Adipocyte (in vitro differentiated cells): ENCODE measurements at regions not wholly inside any gene's neighbourhood (a gene's known extent, or its start where the extent isn't known, plus 50 kb on each side); places are given as distances from the start of the nearest gene placed in this dataset.

Experiments used
- DNase-seq: peaks from one replicate; pipeline ENCODE4 v3.0.0-alpha.2; 2015; ENCODE audit warnings: low read depth
- H3K27me3 ChIP-seq: replicated peaks from 2 replicates; pipeline ENCODE4 v1.7.0; 2013; ENCODE audit warnings: mild to moderate bottlenecking, low read length, moderate library complexity; ENCODE audit not compliant: control insufficient read depth, insufficient read depth
- H3K36me3 ChIP-seq: 2 replicates; pipeline ENCODE4 v1.7.0; 2013; ENCODE audit warnings: low read length, mild to moderate bottlenecking, moderate library complexity; ENCODE audit not compliant: control insufficient read depth, insufficient read depth, severe bottlenecking
- H3K4me1 ChIP-seq: 2 replicates; pipeline ENCODE4 v1.7.0; 2013; ENCODE audit warnings: mild to moderate bottlenecking, low read length, moderate library complexity; ENCODE audit not compliant: control insufficient read depth, insufficient read depth
- H3K4me3 ChIP-seq: 2 replicates; pipeline ENCODE4 v1.7.0; 2013; ENCODE audit warnings: mild to moderate bottlenecking, low read length, moderate library complexity
- H3K9ac ChIP-seq: 2 replicates; pipeline ENCODE4 v1.7.0; 2013; ENCODE audit warnings: mild to moderate bottlenecking, low read length, moderate library complexity
- H3K9me3 ChIP-seq: 2 replicates; pipeline ENCODE4 v1.7.0; 2013; ENCODE audit warnings: mild to moderate bottlenecking, low read length, moderate library complexity; ENCODE audit not compliant: control insufficient read depth

GRCh38 chr2:144586476-144586875 lies 66.6 kb upstream of the ZEB2 start:
- no peak for DNase-seq
- H3K27me3 ChIP-seq = no peaks in the 10 kb centered on the region
- no peak overlapping the region for H3K9ac ChIP-seq
- peaks cover 21% of the 10 kb centered on the region for H3K4me1 ChIP-seq
- no peaks in the 10 kb centered on the region for H3K9me3 ChIP-seq
- no peaks in the 10 kb centered on the region for H3K36me3 ChIP-seq
- no peak overlapping the region for H3K4me3 ChIP-seq

- H3K4me3 ChIP-seq = no peak overlapping the region
- H3K9me3 ChIP-seq = no peaks in the 10 kb centered on the region
- H3K9ac ChIP-seq = no peak overlapping the region
- H3K4me1 ChIP-seq = peaks cover 21% of the 10 kb centered on the region
- peak; percentile 82 for DNase-seq
- no peaks in the 10 kb centered on the region for H3K36me3 ChIP-seq
- H3K27me3 ChIP-seq = no peaks in the 10 kb centered on the region
These were observed 64.0 kb upstream of the ZEB2 start for GRCh38 chr2:144583741-144584453.

GRCh38 chr2:144583381-144583729 lies 63.4 kb upstream of the ZEB2 start:
- DNase-seq = no peak
- Histone ChIP-seq H3K9ac (no peak overlapping the region), H3K27me3 (no peaks in the 10 kb centered on the region), H3K4me3 (no peak overlapping the region), H3K36me3 (no peaks in the 10 kb centered on the region), H3K4me1 (peaks cover 21% of the 10 kb centered on the region), H3K9me3 (no peaks in the 10 kb centered on the region)

GRCh38 chr2:144582651-144583380 lies 62.9 kb upstream of the ZEB2 start:
- Histone ChIP-seq H3K36me3 (no peaks in the 10 kb centered on the region), H3K4me3 (no peak overlapping the region), H3K9me3 (no peaks in the 10 kb centered on the region), H3K9ac (no peak overlapping the region), H3K27me3 (no peaks in the 10 kb centered on the region), H3K4me1 (peaks cover 21% of the 10 kb centered on the region)
- DNase-seq = no peak

GRCh38 chr2:144580521-144581161 lies 60.7 kb upstream of the ZEB2 start:
- Histone ChIP-seq H3K9me3 (no peaks in the 10 kb centered on the region), H3K36me3 (no peaks in the 10 kb centered on the region), H3K27me3 (no peaks in the 10 kb centered on the region), H3K4me3 (no peak overlapping the region), H3K4me1 (peaks cover 21% of the 10 kb centered on the region), H3K9ac (no peak overlapping the region)
- no peak for DNase-seq

- Histone ChIP-seq H3K4me3 (no peak overlapping the region), H3K27me3 (no peaks in the 10 kb centered on the region), H3K4me1 (peaks cover 17% of the 10 kb centered on the region), H3K9me3 (no peaks in the 10 kb centered on the region), H3K36me3 (no peaks in the 10 kb centered on the region), H3K9ac (no peak overlapping the region)
- no peak for DNase-seq
These were observed 59.6 kb upstream of the ZEB2 start for GRCh38 chr2:144579556-144579955.

- no peaks in the 10 kb centered on the region for H3K9me3 ChIP-seq
- H3K36me3 ChIP-seq = no peaks in the 10 kb centered on the region
- no peak for DNase-seq
- no peak overlapping the region for H3K4me3 ChIP-seq
- H3K9ac ChIP-seq = no peak overlapping the region
- peaks cover 7% of the 10 kb centered on the region for H3K4me1 ChIP-seq
- H3K27me3 ChIP-seq = no peaks in the 10 kb centered on the region
These were observed 58.2 kb upstream of the ZEB2 start for GRCh38 chr2:144578099-144578498.

GRCh38 chr2:144572977-144573376 lies 53.1 kb upstream of the ZEB2 start:
- Histone ChIP-seq H3K9ac (no peak overlapping the region), H3K36me3 (no peaks in the 10 kb centered on the region), H3K4me1 (no peaks in the 10 kb centered on the region), H3K27me3 (no peaks in the 10 kb centered on the region), H3K4me3 (no peak overlapping the region), H3K9me3 (no peaks in the 10 kb centered on the region)
- no peak for DNase-seq

GRCh38 chr2:144571770-144572169 lies 51.9 kb upstream of the ZEB2 start:
- no peak overlapping the region for H3K4me3 ChIP-seq
- no peaks in the 10 kb centered on the region for H3K36me3 ChIP-seq
- no peak for DNase-seq
- H3K4me1 ChIP-seq = no peaks in the 10 kb centered on the region
- no peaks in the 10 kb centered on the region for H3K9me3 ChIP-seq
- no peak overlapping the region for H3K9ac ChIP-seq
- no peaks in the 10 kb centered on the region for H3K27me3 ChIP-seq

- no peaks in the 10 kb centered on the region for H3K4me1 ChIP-seq
- H3K36me3 ChIP-seq = no peaks in the 10 kb centered on the region
- DNase-seq = no peak
- no peaks in the 10 kb centered on the region for H3K27me3 ChIP-seq
- H3K9me3 ChIP-seq = no peaks in the 10 kb centered on the region
- H3K9ac ChIP-seq = no peak overlapping the region
- H3K4me3 ChIP-seq = no peak overlapping the region
These were observed 50.6 kb upstream of the ZEB2 start for GRCh38 chr2:144570566-144570965.
